GM19328 (cell line): ENCODE measurements at regions not wholly inside any gene's neighbourhood (a gene's known extent, or its start where the extent isn't known, plus 50 kb on each side); places are given as distances from the start of the nearest gene placed in this dataset.

ENCODE experiments used
- ATAC-seq: cut with Tn5 transposase; IDR thresholded peaks from one replicate; pipeline ENCODE4 v1.9.1; 2021; ENCODE audit warnings: mild to moderate bottlenecking, moderate library complexity; ENCODE audit not compliant: unreplicated experiment

DNA sequence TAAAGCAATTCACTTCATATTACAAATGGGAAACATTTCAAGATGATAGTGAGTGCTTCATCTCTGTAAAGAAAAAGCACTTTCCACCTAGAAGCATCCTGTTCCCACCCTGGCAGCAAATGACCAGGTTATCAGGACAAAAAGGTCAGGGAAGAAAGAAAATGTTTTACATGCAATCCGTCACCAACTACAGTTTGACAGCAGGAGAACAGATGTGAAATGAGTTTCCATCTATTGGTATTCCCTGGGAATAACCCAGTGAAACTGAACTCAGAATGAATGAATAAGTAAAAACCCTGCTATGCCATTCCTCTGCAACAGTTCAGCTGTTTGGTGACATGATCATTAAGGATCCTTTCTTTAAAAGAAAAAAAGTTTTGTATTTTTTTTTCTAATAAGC, 67.6 kb downstream of the HTR1A start:
- ATAC-seq, result no peak

DNA sequence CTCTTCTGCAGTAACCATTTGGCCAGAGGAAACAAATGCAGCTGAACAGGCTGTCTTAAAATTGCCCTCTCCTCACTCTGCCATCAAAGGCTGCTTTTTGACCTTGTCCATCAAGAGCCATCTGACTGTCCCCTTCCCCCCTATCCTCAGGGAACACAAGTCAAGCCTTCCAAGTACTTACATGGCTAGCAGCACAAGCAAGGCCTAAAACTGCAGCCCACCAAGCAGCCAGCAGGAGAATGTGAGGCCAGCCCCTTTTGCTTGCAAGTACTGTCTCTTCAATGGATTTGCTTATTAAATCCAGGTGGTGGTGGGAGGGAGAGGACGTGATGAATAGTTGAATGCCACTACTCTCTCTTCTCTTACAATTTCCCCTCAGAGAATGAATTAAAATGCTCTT, 83.5 kb downstream of the HTR1A start:
- no peak for ATAC-seq

DNA sequence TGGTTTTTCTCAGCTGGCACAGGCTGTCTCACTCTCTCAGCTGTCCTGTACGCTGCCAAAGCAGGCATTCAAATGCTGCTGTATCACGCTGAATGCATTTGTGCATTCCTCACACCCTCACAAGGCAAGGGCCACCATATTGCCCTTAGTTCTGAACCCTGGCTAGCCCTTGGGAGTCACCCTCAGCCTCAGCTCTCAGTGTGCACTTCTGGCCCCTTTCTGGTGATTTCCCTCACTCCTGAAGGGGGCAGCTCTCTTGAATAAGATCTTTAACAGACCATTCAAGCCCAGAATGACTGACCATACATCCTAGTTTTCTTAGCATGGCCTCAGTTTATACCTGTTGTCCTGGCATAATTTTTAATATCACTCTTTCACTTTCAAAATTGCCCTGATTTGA, 84.3 kb downstream of the HTR1A start:
- no peak for ATAC-seq

DNA sequence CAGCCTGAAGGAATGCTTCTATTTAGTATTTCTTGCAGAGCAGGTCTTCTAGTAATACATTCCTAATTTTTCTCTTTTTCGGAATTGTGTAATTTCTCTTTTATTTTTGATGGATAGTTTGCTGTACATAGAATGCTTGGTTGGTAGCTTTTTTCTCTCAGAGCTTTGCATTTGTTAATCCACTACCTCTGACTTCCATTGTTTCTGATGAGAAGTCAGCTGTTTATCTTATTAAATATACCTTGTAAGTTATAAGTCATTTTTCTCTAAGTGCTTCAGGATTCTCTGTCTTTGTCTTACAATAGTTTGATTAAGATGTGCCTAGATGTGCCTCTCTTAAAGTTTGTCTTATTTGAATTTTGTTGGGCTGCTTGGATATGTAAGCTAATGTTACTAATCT, 101.9 kb downstream of the HTR1A start:
- no peak for ATAC-seq

GRCh38 chr5:63854076-63854475, 108.2 kb downstream of the HTR1A start:
- no peak for ATAC-seq

GRCh38 chr5:63843190-63843589, 119.1 kb downstream of the HTR1A start:
- no peak for ATAC-seq

GRCh38 chr5:63837437-63837836, 124.8 kb downstream of the HTR1A start:
- no peak for ATAC-seq

DNA sequence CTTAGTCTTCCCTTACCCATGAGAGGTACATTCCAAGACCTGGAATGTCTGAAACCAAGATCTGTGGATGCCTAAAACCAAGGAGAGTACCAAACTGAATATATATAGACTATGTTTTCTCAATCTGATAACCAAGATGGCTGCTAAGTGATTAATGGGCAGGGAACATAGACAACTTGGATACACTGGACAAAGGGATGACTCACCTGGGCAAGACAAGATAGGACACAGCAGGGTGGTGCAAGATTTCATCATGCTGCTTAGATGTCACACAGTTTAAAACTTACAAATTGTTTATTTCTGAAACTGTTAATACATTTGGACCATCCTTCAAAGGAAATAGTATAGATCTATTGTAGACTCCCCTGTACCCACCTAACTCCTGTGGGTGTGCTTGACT, 130.9 kb downstream of the HTR1A start:
- no peak for ATAC-seq

- ATAC-seq, result no peak
Measured at GRCh38 chr5:63825984-63826383, 136.3 kb downstream of the HTR1A start.

GRCh38 chr5:63823583-63823982, 138.7 kb downstream of the HTR1A start:
- no peak for ATAC-seq

DNA sequence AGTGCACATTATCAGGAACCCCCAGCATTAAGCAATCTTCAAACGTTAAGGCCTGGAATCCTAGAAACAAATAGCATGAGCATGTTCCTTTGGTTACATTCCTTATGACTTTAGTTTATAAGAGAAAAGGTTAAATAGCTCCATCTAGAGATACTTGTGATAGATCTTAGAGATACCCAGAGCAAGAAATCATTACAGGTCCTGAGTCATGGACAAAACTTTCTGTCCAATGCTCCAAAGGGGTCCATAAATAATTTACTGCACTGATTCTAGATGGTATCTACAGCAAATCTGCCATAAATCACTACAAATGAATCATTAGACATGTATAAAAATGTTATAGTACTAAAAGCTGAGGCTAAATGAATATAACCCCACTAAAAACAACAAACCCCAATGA, 139.6 kb downstream of the HTR1A start:
- ATAC-seq, result no peak

GRCh38 chr5:63820577-63820976, 141.7 kb downstream of the HTR1A start:
- ATAC-seq, result no peak

GRCh38 chr5:63812693-63813092, 149.6 kb downstream of the HTR1A start:
- no peak for ATAC-seq

DNA sequence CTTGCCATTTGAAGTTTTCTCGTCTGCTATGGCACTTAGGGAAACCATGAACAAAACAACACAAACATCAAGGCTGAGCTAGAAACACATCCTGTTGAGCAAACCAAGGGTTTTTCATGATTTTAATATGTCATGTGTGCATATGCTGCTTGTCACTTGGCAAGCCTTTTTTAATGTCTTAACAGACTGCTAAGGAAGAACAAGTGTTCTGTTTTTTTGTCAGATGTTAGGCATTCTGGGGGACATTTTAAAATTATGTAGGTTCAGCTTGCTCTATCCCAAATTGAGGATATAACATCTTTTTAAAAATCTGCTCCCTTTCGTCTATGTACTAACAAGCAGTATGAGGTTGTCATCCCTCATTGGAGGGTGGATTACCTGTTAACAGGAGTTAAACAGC, 150.3 kb downstream of the HTR1A start:
- no peak for ATAC-seq

GRCh38 chr5:63811286-63811685, 151.0 kb downstream of the HTR1A start:
- ATAC-seq, result no peak

- no peak for ATAC-seq
Measured at GRCh38 chr5:63805151-63805550, 157.1 kb downstream of the HTR1A start.

GRCh38 chr5:63803165-63803564, 159.1 kb downstream of the HTR1A start:
- ATAC-seq, result no peak

GRCh38 chr5:63794979-63795378, 167.3 kb downstream of the HTR1A start:
- no peak for ATAC-seq

GRCh38 chr5:63794296-63794695, 167.9 kb downstream of the HTR1A start:
- ATAC-seq, result no peak

- ATAC-seq, result no peak
Measured at GRCh38 chr5:63774939-63775338, 187.3 kb downstream of the HTR1A start.

DNA sequence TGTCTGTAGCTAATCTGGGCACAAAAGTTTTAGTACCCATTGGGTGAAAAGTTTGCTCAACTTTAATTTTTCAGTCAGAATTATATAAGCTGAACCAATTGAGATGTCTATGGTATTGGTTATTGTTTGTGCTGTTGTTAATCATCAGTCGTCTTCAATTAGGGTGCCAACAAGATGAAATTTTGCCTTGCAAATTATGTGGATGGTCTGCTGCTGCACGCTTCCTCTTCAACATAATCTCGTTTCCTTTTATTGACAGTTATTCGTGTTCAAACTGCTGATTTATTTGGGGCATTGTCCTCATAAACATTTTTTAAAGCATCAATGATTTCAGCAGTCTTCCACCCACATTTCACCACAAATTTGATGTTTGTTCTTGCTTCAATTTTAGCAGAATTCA, 194.0 kb downstream of the HTR1A start:
- ATAC-seq, result no peak

- no peak for ATAC-seq
Measured at GRCh38 chr5:63760965-63761364, 201.3 kb downstream of the HTR1A start.

DNA sequence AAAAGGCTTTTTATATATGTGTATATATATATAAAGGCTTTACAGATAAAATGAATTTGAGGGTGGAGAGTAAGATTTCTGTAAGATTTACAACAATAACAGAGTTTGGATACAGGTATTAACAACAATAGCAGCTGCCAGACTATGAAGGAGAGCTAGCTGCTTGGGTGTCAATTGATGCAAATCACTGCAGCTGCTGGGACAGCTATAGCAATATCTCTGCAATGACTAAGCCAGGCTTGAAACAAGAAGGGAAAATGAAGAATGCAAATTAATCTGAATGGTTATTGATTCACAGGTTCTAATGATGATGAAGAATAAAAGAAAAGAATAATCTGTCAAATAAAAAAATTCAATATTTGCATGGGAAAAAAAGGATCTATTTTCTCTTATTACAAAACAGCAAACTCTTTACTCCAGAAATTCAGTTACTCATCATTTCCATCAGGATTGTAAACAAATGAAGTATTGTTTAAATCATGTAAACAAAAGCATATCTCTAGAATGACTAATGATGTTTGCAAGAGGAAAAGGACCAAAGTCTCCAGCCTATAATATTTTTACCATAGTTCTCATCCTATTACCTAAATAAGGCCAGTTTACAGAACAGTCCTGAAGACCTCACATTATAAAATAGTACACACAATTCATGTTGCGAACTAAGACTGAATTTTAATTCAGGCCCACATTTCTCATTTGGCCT, 219.0 kb downstream of the HTR1A start:
- no peak for ATAC-seq
